ENCODE measurements at regions not wholly inside any gene's neighbourhood (a gene's known extent, or its start where the extent isn't known, plus 50 kb on each side); places are given as distances from the start of the nearest gene placed in this dataset.

- ATAC-seq (no peak), FAIRE-seq (no peak), DNase-seq (ENCODE audit: low read depth in 1 of 2, low spot score in 1 of 2) (no peak)
- POLR2A ChIA-PET: no interaction called here
- CTCF ChIA-PET: no interaction called here
- H3K4me2 ChIP-seq: no peak overlapping the region
- H3K4me1 ChIP-seq: no peaks in the 10 kb centered on the region
- H3K9me3 ChIP-seq: no peaks in the 10 kb centered on the region
- 33% methylated on average over 3 of the region's 3 CpGs for WGBS (ENCODE audit: missing lambda C conversion rate)
- TF ChIP-seq, protein P1, sequence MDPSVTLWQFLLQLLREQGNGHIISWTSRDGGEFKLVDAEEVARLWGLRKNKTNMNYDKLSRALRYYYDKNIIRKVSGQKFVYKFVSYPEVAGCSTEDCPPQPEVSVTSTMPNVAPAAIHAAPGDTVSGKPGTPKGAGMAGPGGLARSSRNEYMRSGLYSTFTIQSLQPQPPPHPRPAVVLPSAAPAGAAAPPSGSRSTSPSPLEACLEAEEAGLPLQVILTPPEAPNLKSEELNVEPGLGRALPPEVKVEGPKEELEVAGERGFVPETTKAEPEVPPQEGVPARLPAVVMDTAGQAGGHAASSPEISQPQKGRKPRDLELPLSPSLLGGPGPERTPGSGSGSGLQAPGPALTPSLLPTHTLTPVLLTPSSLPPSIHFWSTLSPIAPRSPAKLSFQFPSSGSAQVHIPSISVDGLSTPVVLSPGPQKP (IDR thresholded peaks at IDR 0.05; ENCODE audit: low read depth, low read length): no peak
- TF ChIP-seq SMC3 (IDR thresholded peaks at IDR 0.05): no peak
- no peak for TF ChIP-seq EHMT2 (IDR thresholded peaks at IDR 0.05; ENCODE audit: low read depth)
- TF ChIP-seq FOSL2 (IDR thresholded peaks at IDR 0.05): no peak
- TF ChIP-seq FOSL2 (CRISPR knock-in tag; IDR thresholded peaks at IDR 0.05): no peak
- no peak for TF ChIP-seq REST (IDR thresholded peaks at IDR 0.05)
- no peak for TF ChIP-seq NPAS2 (CRISPR knock-in tag; IDR thresholded peaks at IDR 0.05; ENCODE audit: borderline replicate concordance)
- no peak for TF ChIP-seq RAD21 (conservative IDR thresholded peaks at IDR 0.05 in 1 of 2, IDR thresholded peaks at IDR 0.05 in 1 of 2)
- no peak for TF ChIP-seq CHD4 (IDR thresholded peaks at IDR 0.05; ENCODE audit: borderline replicate concordance)
- TF ChIP-seq ESRRA (IDR thresholded peaks at IDR 0.05; ENCODE audit: borderline replicate concordance, low read length): no peak
- no peak for TF ChIP-seq TP53 (CRISPR knock-in tag; IDR thresholded peaks at IDR 0.05)
- TF ChIP-seq EP300 (IDR thresholded peaks at IDR 0.05): no peak
- TF ChIP-seq E2F6 (IDR thresholded peaks at IDR 0.05; ENCODE audit: borderline replicate concordance, low read depth): no peak
- no peak for TF ChIP-seq CHD2 (IDR thresholded peaks at IDR 0.05; ENCODE audit: low read length, partially characterized antibody)
- TF ChIP-seq PHF8 (IDR thresholded peaks at IDR 0.05; ENCODE audit: borderline replicate concordance, low read depth): no peak
- no peak for TF ChIP-seq JUN (IDR thresholded peaks at IDR 0.05)
- H3K4me3 ChIP-seq: no peak overlapping the region
- H3K27ac ChIP-seq: no peak overlapping the region
Observed at GRCh38 chr5:155079698-155080097, 66.1 kb downstream of the KIF4B start.

DNA sequence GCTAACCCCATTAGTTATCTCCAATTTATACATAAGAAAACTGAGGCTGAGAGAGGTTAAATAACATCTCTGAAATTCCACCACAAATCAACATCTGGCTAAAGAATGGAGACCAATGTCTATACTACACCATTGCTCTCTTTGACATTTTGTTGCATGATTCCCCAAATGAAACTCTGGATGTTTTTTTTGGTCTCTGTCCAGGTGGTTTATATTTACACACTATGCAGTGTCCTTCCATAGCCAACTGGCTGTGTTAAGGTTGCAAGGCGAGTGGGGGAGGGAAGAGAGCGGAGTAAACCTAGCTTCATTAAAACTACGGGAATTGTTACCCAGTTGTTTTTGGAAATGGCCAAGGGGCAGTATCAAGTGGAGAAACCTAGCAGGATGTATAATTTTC, 67.2 kb downstream of the KIF4B start:
- ATAC-seq (no peak), DNase-seq (ENCODE audit: low read depth in 1 of 2, low spot score in 1 of 2) (no peak), FAIRE-seq (no peak)
- ChIA-PET CTCF (no interaction called here), POLR2A (no interaction called here)
- TF ChIP-seq, protein P2, sequence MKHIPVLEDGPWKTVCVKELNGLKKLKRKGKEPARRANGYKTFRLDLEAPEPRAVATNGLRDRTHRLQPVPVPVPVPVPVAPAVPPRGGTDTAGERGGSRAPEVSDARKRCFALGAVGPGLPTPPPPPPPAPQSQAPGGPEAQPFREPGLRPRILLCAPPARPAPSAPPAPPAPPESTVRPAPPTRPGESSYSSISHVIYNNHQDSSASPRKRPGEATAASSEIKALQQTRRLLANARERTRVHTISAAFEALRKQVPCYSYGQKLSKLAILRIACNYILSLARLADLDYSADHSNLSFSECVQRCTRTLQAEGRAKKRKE (CRISPR knock-in tag; IDR thresholded peaks at IDR 0.05; ENCODE audit: low read depth): no peak
- no peak for TF ChIP-seq RNF2 (IDR thresholded peaks at IDR 0.05; ENCODE audit: borderline replicate concordance, low read depth)
- TF ChIP-seq EP300 (IDR thresholded peaks at IDR 0.05): no peak
- no peak for TF ChIP-seq RARB (CRISPR knock-in tag; IDR thresholded peaks at IDR 0.05)
- TF ChIP-seq FOSL2 (IDR thresholded peaks at IDR 0.05): no peak
- TF ChIP-seq FOSL2 (CRISPR knock-in tag; IDR thresholded peaks at IDR 0.05): no peak
- TF ChIP-seq CHD4 (IDR thresholded peaks at IDR 0.05; ENCODE audit: borderline replicate concordance): no peak
- TF ChIP-seq POLR2A (IDR thresholded peaks at IDR 0.05; ENCODE audit: low read length): no peak
- no peak for TF ChIP-seq CEBPB (IDR thresholded peaks at IDR 0.05)
- TF ChIP-seq RFX5 (IDR thresholded peaks at IDR 0.05): no peak
- TF ChIP-seq ZC3H11A (IDR thresholded peaks at IDR 0.05): no peak
- TF ChIP-seq, protein P1 (IDR thresholded peaks at IDR 0.05; ENCODE audit: low read depth, low read length): no peak
- TF ChIP-seq FOSB (CRISPR knock-in tag; IDR thresholded peaks at IDR 0.05): no peak
- TF ChIP-seq MAFK (IDR thresholded peaks at IDR 0.05; ENCODE audit: partially characterized antibody): no peak
- no peak for TF ChIP-seq HDAC2 (IDR thresholded peaks at IDR 0.05)
- no peak for TF ChIP-seq KDM1A (IDR thresholded peaks at IDR 0.05; ENCODE audit: low read depth)
- TF ChIP-seq BHLHE40 (IDR thresholded peaks at IDR 0.05; ENCODE audit: low read depth, low read length): no peak
- Histone ChIP-seq H3K4me2 (no peak overlapping the region), H3K4me3 (no peak overlapping the region), H3K9me3 (no peaks in the 10 kb centered on the region), H3K27ac (no peak overlapping the region), H3K4me1 (no peaks in the 10 kb centered on the region)
- 72% methylated on average over 3 of the region's 3 CpGs for whole genome bisulfite sequencing (ENCODE audit: missing lambda C conversion rate)

Measured in A549 (cell line).